ENCODE measurements at regions not wholly inside any gene's neighbourhood (a gene's known extent, or its start where the extent isn't known, plus 50 kb on each side); places are given as distances from the start of the nearest gene placed in this dataset.
A peak's percentile ranks its signal among the peaks of the same experiment; 100 is the strongest.
"Not testable (repeated sequence)": the region's sequence is repeated elsewhere in the genome, so short reads cannot be mapped to it uniquely, and the experiment has no call there.

GRCh38 chr4:106869551-106869950, 166.6 kb downstream of the DKK2 start:
- FAIRE-seq (no peak), DNase-seq (ENCODE audit: low spot score) (no peak)

GRCh38 chr4:106868381-106869035, 167.6 kb downstream of the DKK2 start:
- FAIRE-seq = no peak
- DNase-seq (ENCODE audit: low spot score) = peak; percentile 4

GRCh38 chr4:106864231-106864630, 171.9 kb downstream of the DKK2 start:
- DNase-seq (ENCODE audit: low spot score) = no peak
- no peak for FAIRE-seq

- DNase-seq (ENCODE audit: low spot score) (no peak), FAIRE-seq (no peak)
Observed at GRCh38 chr4:106854569-106855351, 181.4 kb downstream of the DKK2 start.

GRCh38 chr4:106852426-106852825, 183.7 kb downstream of the DKK2 start:
- FAIRE-seq (no peak), DNase-seq (ENCODE audit: low spot score) (no peak)

- DNase-seq (ENCODE audit: low spot score) (no peak), FAIRE-seq (no peak)
Observed at GRCh38 chr4:106851726-106852125, 184.4 kb downstream of the DKK2 start.

GRCh38 chr4:106850691-106851090, 185.4 kb downstream of the DKK2 start:
- FAIRE-seq (no peak), DNase-seq (ENCODE audit: low spot score) (no peak)

GRCh38 chr4:106835919-106836318, 200.2 kb downstream of the DKK2 start:
- DNase-seq (ENCODE audit: low spot score) = no peak
- no peak for FAIRE-seq

- FAIRE-seq (no peak), DNase-seq (ENCODE audit: low spot score) (no peak)
Observed at GRCh38 chr4:106830879-106831278, 205.2 kb downstream of the DKK2 start.

- no peak for FAIRE-seq
- DNase-seq (ENCODE audit: low spot score) = no peak
Observed at GRCh38 chr4:106818764-106819163, 217.3 kb downstream of the DKK2 start.

- DNase-seq (ENCODE audit: low spot score) = no peak
- no peak for FAIRE-seq
Observed at GRCh38 chr4:106816496-106816895, 219.6 kb downstream of the DKK2 start.

GRCh38 chr4:106810122-106810521, 226.0 kb downstream of the DKK2 start:
- DNase-seq (ENCODE audit: low spot score) (no peak), FAIRE-seq (no peak)

GRCh38 chr4:106809076-106809475, 227.0 kb downstream of the DKK2 start:
- FAIRE-seq (no peak), DNase-seq (ENCODE audit: low spot score) (peak; percentile 9)

GRCh38 chr4:106806158-106806797, 229.8 kb downstream of the DKK2 start:
- FAIRE-seq = no peak
- no peak for DNase-seq (ENCODE audit: low spot score)

GRCh38 chr4:106803083-106803482, 233.0 kb downstream of the DKK2 start:
- DNase-seq (ENCODE audit: low spot score) (no peak), FAIRE-seq (no peak)

- no peak for FAIRE-seq
Observed at GRCh38 chr4:106801386-106801785, 234.7 kb downstream of the DKK2 start.

GRCh38 chr4:106796876-106797275, 239.2 kb downstream of the DKK2 start:
- no peak for DNase-seq (ENCODE audit: low spot score)

More at GRCh38 chr4:106801386-106801785, 234.7 kb downstream of the DKK2 start:
- no peak for DNase-seq (ENCODE audit: low spot score)

GRCh38 chr4:106795326-106795725, 240.8 kb downstream of the DKK2 start:
- no peak for FAIRE-seq
- no peak for DNase-seq (ENCODE audit: low spot score)

More at GRCh38 chr4:106796876-106797275, 239.2 kb downstream of the DKK2 start:
- no peak for FAIRE-seq

GRCh38 chr4:106793933-106794332, 242.2 kb downstream of the DKK2 start:
- FAIRE-seq (no peak), DNase-seq (ENCODE audit: low spot score) (no peak)

- DNase-seq (ENCODE audit: low spot score) = no peak
- no peak for FAIRE-seq
Observed at GRCh38 chr4:106775636-106776035, 260.5 kb downstream of the DKK2 start.

- not testable (repeated sequence) for FAIRE-seq; DNase-seq (ENCODE audit: low spot score)
Observed at GRCh38 chr4:106774055-106774454, 262.1 kb downstream of the DKK2 start.
